Activated T-cell treated with anti-CD3 and anti-CD28 coated beads, Interleukin-2, amount 50 U/mL, for 24 hours (primary cell): ENCODE measurements at regions not wholly inside any gene's neighbourhood (a gene's known extent, or its start where the extent isn't known, plus 50 kb on each side); places are given as distances from the start of the nearest gene placed in this dataset.
A peak's percentile ranks its signal among the peaks of the same experiment; 100 is the strongest.

Source experiments
- DNase-seq: peaks from one replicate; pipeline ENCODE4 v3.0.0-alpha.2; 2020
- H3K27ac Mint-ChIP-seq: 2 replicates; pipeline ENCODE4 v1.8.0; 2020; ENCODE audit warnings: mild to moderate bottlenecking, mixed read lengths
- H3K27me3 Mint-ChIP-seq: 2 replicates; pipeline ENCODE4 v1.8.0; 2020; ENCODE audit warnings: mixed read lengths
- H3K36me3 Mint-ChIP-seq: 2 replicates; pipeline ENCODE4 v1.8.0; 2020; ENCODE audit warnings: low read depth, mixed read lengths
- H3K4me1 Mint-ChIP-seq: 2 replicates; pipeline ENCODE4 v1.8.0; 2020; ENCODE audit warnings: low read depth, mixed read lengths
- H3K4me3 Mint-ChIP-seq: 2 replicates; pipeline ENCODE4 v1.8.0; 2020; ENCODE audit warnings: mild to moderate bottlenecking, moderate library complexity, mixed read lengths
- H3K9me3 Mint-ChIP-seq: 2 replicates; pipeline ENCODE4 v1.8.0; 2020; ENCODE audit warnings: mixed read lengths

DNA sequence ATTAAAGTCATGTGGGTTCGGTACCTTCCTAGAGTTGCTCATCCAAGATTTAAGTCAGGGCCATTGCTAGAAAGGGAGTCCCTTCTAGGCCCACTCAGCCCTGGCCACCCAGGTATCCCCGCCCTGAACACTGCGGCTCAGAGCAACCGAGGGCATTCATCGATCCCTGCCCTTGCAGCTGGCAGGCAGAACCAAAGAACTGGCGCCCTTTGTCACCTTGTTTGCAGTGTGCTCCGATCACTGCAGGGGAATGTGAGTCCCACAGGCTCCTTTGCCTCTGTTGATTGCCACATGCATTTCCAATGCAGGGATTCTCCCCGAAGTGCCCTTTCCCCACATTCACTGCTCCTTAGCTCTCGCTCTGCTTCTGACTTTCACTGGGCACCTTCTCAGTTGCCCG is 108.5 kb downstream of the CMPK2 start:
- peaks cover 15% of the 10 kb centered on the region for H3K27me3 Mint-ChIP-seq

DNA sequence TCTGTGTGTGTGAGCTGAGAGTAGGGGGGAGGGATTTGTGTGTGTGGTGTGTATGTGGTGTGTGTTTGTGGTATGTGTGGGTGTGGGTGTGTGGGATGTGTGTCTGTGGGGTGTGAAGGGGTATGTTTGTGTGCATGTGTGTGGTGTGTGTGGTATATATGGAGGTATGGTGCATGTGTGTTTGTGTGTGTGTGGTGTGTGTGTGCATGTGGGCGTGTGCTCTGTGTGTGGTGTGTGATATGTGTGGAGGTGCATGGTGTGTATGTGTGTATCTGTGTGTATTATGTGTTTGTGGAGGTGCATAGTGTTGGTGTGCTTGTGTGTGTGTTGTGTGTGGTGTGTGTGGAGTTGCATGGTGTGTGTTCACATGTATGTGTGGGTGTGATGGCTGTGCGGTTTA is 106.0 kb downstream of the CMPK2 start:
- no peaks in the 10 kb centered on the region for H3K9me3 Mint-ChIP-seq
- no peak overlapping the region for H3K27ac Mint-ChIP-seq
- peaks cover 8% of the 10 kb centered on the region for H3K27me3 Mint-ChIP-seq

More for the DNA sequence above, 108.5 kb downstream of the CMPK2 start:
- Mint-ChIP-seq H3K36me3 (no peaks in the 10 kb centered on the region), H3K27ac (no peak overlapping the region), H3K4me1 (no peaks in the 10 kb centered on the region), H3K4me3 (no peak overlapping the region), H3K9me3 (no peaks in the 10 kb centered on the region)
- no peak for DNase-seq

DNA sequence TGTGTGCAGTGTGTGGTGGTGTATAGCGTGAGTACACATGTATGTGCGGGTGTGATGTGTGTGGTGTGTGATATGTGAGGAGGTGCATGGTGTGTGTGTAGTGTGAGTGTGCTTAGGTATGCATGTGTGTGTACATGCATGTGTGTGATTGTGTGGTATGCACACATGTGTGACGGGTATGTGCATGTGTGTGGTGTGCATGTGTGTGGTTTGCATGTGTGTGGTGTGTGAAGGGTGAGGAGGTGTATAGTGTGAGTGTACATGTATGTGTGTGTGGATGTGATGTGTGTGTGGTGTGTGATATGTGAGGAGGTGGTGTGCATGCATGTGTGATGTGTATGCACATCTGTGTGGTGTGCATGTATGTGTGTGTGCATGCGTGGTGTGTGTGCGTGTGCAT is 105.6 kb downstream of the CMPK2 start:
- Mint-ChIP-seq H3K9me3 (no peaks in the 10 kb centered on the region), H3K36me3 (no peaks in the 10 kb centered on the region), H3K4me1 (no peaks in the 10 kb centered on the region), H3K27me3 (peaks cover 8% of the 10 kb centered on the region), H3K4me3 (no peak overlapping the region), H3K27ac (no peak overlapping the region)
- no peak for DNase-seq

More for the DNA sequence above, 106.0 kb downstream of the CMPK2 start:
- Mint-ChIP-seq H3K4me3 (no peak overlapping the region), H3K4me1 (no peaks in the 10 kb centered on the region), H3K36me3 (no peaks in the 10 kb centered on the region)
- DNase-seq = no peak

DNA sequence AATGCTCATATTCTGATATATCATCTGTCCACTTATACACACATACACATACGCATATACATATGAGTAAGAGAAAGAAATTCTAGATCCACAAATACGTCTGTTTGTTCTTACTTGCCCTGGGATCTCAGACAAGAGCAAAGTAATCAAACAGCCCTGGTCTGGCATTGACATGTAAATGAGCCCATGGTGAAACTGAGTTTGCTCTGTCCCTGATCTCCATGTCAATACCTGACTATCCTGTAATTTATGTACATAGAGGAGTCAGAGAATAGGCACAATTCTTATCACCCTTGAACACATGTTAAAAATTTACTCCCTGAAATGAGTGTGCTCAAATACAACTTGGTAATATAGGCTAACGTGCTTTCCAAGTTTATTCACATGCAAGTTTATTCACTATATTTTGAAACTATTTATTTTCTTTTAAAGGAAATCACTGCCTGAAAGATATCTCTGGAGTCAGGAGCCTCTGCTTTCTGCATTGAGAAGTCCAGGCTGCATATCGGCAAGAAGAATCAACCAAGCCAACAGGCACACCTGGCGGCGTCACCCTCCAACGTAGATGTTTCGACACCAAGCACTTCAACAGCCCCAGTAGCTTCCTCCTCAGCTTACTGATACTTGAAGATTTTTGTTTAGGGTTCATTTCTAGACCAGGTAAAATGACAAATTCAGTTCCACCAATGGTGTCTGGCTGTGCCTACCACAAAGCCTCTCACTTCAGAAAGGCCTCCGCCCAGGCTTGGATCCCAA is 100.6 kb downstream of the CMPK2 start:
- Mint-ChIP-seq H3K4me1 (no peaks in the 10 kb centered on the region), H3K4me3 (no peak overlapping the region), H3K36me3 (no peaks in the 10 kb centered on the region), H3K27ac (no peak overlapping the region), H3K9me3 (no peaks in the 10 kb centered on the region), H3K27me3 (no peaks in the 10 kb centered on the region)
- DNase-seq = no peak

DNA sequence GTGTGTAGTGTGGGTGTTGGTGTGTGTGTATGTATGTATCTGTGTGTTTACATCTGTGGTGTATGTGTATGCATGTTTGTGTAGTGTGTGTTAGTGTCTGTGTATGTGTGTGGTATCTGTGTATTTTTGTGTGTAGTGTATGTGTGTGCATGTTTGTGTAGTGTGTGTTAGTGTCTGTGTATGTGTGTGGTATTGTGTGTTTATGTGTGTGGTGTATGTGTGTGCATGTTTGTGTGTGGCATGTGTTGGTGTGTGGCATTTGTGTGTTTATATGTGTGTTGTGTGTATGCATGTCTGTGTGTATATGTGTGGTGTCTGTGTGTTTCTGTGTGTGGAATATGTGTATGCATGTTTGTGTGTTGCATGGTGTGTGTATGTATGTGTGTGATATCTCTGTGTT is 96.4 kb downstream of the CMPK2 start:
- no peaks in the 10 kb centered on the region for H3K36me3 Mint-ChIP-seq
- DNase-seq = no peak
- H3K27ac Mint-ChIP-seq = no peak overlapping the region
- no peaks in the 10 kb centered on the region for H3K9me3 Mint-ChIP-seq
- H3K4me1 Mint-ChIP-seq = peaks cover 8% of the 10 kb centered on the region
- peaks cover 32% of the 10 kb centered on the region for H3K27me3 Mint-ChIP-seq
- no peak overlapping the region for H3K4me3 Mint-ChIP-seq

DNA sequence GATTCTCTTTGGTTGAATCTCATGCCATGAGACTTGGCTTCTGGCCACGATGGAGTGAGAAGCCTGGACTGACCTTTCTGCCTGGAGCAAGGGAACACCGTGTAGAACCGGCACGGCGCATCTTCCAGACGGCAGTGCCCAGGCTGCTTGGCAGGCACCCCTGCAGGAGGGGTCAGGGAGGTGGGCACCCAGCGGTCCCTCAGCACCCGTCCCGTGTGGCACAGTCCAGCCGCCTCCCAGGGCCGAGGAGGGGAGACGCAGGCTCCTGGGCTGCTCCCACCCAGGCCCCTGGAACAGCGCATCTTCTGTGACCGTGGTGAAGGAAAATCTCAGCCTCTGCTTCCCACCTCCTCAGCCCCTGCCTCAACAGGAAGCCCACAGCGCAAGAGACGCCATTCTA is 95.7 kb downstream of the CMPK2 start:
- Mint-ChIP-seq H3K4me1 (peaks cover 8% of the 10 kb centered on the region), H3K4me3 (no peak overlapping the region), H3K27ac (no peak overlapping the region), H3K9me3 (no peaks in the 10 kb centered on the region), H3K36me3 (no peaks in the 10 kb centered on the region), H3K27me3 (peaks cover 33% of the 10 kb centered on the region)
- no peak for DNase-seq

DNA sequence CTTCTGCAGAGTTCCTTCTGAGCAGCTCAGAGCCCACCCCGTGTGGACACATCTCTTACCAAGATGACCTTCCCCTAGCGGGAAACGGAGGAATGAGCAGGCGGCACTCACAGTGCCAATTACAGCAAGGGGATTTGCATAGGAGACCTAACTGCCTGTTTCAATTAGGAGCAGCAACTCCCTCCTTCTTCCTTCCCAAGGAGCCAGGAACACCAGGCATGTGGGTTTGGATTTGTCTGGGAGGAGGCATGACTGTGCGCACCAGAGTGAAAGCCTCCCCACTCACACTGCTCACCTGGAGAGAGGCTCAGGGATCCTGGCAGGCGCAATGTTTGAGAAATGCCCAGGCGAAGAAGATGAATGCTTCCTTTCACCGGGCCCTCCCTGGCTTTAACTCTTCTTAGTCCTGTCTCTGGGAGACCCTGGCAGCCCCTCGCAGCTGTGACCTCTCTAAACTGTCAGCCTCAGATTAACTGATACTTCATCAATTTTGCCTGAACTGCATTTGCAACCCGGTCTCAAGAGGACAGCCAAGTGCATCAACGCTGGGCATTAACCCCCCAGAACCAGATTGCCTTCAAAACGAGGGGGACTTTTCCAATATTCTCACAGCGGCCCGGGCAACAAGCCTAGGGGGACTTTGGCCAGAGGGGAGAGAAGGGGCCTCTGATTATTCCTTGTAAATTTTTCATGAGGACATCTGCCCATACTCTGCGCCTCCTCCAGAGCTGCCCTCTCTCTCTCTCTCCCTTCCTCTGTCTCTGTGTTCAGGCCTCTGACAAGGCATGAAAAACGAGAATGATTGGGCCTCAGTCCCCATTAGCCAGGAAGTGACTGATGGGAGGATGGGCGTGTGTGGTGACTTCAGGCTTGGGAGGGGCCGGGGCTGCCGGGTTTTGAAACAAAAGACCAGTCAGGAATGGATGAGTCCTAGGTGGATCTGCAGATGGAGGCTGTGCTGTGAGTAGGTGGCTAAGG is 93.8 kb downstream of the CMPK2 start:
- Mint-ChIP-seq H3K4me1 (peaks cover 8% of the 10 kb centered on the region), H3K27me3 (peaks cover 33% of the 10 kb centered on the region), H3K4me3 (no peak overlapping the region), H3K9me3 (no peaks in the 10 kb centered on the region), H3K36me3 (no peaks in the 10 kb centered on the region), H3K27ac (no peak overlapping the region)
- DNase-seq = no peak

DNA sequence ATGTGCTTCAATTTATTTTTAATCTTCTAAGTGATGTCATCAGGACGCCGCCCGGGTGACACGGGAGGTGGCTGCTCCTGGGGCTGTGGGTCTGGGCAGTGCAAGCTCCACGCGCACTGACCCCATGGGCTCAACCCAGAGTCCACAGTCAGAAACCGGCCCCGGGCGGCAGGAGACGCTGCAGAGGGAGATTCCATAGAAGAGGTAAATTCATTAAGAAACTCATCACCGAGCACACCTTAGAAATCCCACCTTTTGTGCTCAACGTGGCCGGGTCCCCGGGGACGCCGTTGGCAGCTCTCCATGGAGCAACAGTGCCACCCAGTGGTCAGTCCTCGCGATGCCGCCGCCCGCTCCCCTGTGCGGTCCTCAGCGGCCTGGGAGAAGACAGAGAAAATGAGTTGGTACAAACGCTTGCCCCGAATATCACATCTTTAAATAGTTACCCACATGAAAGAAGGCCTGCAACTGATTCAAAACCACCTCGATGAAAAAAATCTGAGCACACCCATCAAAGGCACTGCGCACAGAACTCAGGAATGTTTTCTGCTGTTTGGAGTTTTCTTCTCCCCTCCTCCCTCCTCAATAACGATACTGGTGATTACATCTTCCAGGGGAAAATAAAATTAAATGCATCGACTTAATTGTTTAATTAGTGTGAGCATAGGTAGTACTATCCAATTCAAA is 92.6 kb downstream of the CMPK2 start:
- no peak overlapping the region for H3K27ac Mint-ChIP-seq
- H3K27me3 Mint-ChIP-seq = peaks cover 33% of the 10 kb centered on the region
- no peaks in the 10 kb centered on the region for H3K9me3 Mint-ChIP-seq
- peak overlapping the region; percentile 2 for H3K4me3 Mint-ChIP-seq
- no peaks in the 10 kb centered on the region for H3K36me3 Mint-ChIP-seq
- peak; percentile 87 for DNase-seq
- H3K4me1 Mint-ChIP-seq = peaks cover 8% of the 10 kb centered on the region

DNA sequence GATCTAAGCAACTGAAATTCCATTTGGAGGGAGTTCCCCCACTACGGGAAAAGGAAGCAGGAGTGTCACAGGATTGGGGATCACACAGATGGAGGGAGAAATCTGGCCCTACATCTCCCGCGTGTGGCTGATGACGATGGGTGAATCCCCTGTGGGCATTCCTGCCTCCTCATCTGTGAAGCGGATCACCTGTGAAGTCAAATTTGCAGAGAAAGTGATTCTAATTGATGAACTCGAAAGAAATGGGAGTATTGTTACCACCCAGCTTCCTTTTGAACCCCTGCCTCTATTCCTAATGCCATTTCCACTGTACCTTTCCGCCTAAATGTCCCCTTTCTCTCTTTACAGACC is 92.0 kb downstream of the CMPK2 start:
- no peak for DNase-seq
- no peak overlapping the region for H3K4me3 Mint-ChIP-seq
- H3K9me3 Mint-ChIP-seq = no peaks in the 10 kb centered on the region
- H3K36me3 Mint-ChIP-seq = no peaks in the 10 kb centered on the region
- peaks cover 8% of the 10 kb centered on the region for H3K4me1 Mint-ChIP-seq
- no peak overlapping the region for H3K27ac Mint-ChIP-seq
- H3K27me3 Mint-ChIP-seq = peaks cover 33% of the 10 kb centered on the region

DNA sequence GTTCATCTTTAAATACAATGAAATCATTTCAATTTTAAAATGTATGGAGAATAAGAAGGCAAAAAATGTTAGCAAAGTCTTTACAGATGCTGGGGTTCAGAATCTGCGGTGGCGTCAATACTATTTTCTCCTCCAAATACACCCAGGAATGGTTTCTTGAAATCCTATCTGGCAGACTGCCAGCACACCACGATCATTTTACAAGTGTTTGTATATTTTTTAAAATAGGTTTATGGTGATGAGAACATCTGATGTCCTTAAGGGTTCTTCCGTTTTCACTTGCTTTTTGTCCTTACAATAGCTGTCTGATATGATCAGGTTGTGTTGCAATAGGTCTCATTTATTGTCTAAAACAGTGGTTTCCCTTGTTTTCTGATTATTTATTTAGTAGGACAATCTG is 89.6 kb downstream of the CMPK2 start:
- Mint-ChIP-seq H3K36me3 (no peaks in the 10 kb centered on the region), H3K9me3 (no peaks in the 10 kb centered on the region), H3K4me3 (no peak overlapping the region), H3K27me3 (peaks cover 30% of the 10 kb centered on the region), H3K27ac (no peak overlapping the region), H3K4me1 (peaks cover 13% of the 10 kb centered on the region)
- DNase-seq = no peak

DNA sequence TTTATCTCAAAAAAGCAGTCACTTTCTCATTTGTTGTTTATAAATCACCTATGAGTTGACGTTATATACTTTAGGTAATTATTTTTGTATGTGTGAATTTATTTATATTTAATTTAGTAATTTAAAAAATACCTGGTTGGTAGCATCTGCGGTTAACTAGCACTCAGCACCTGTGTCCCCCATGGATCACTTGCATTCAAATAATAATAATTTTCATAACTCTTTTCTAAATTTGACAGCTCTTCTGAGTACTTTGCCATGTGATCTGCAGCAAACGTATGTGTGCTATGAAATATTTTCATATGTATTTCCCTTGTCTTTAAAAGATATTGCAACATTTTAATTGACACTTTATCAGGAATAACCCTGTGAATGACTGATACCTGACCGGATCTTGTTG is 88.1 kb downstream of the CMPK2 start:
- DNase-seq = no peak
- no peaks in the 10 kb centered on the region for H3K36me3 Mint-ChIP-seq
- peaks cover 17% of the 10 kb centered on the region for H3K4me1 Mint-ChIP-seq
- peaks cover 16% of the 10 kb centered on the region for H3K27me3 Mint-ChIP-seq
- no peak overlapping the region for H3K4me3 Mint-ChIP-seq
- no peak overlapping the region for H3K27ac Mint-ChIP-seq
- no peaks in the 10 kb centered on the region for H3K9me3 Mint-ChIP-seq

DNA sequence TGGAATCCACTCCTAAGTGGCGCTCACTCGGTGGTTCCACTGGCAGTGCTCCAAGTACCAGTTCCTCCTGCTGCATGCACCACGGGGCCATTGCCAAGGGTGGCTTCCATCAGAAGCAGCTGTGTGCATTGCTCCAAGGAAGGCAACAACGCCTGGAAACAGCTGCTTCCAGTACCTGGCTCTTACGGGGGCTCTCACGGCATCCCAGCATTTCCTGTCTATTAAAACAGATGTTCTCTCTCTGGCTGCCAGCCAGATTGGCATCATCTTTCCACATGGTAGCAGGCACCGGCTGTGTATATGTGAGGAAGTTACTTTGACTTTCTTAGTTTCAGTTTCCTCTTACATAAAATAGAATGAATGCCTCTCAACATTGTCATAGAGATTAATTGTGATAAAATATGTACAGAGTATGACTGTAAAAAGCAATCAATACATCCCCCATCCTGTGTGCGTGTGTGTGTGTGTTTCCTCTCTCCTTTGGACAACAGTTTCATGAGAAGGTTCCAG is 84.9 kb downstream of the CMPK2 start:
- Mint-ChIP-seq H3K27ac (no peak overlapping the region), H3K36me3 (no peaks in the 10 kb centered on the region), H3K27me3 (no peaks in the 10 kb centered on the region), H3K4me3 (no peak overlapping the region), H3K9me3 (no peaks in the 10 kb centered on the region), H3K4me1 (peaks cover 9% of the 10 kb centered on the region)
- no peak for DNase-seq

DNA sequence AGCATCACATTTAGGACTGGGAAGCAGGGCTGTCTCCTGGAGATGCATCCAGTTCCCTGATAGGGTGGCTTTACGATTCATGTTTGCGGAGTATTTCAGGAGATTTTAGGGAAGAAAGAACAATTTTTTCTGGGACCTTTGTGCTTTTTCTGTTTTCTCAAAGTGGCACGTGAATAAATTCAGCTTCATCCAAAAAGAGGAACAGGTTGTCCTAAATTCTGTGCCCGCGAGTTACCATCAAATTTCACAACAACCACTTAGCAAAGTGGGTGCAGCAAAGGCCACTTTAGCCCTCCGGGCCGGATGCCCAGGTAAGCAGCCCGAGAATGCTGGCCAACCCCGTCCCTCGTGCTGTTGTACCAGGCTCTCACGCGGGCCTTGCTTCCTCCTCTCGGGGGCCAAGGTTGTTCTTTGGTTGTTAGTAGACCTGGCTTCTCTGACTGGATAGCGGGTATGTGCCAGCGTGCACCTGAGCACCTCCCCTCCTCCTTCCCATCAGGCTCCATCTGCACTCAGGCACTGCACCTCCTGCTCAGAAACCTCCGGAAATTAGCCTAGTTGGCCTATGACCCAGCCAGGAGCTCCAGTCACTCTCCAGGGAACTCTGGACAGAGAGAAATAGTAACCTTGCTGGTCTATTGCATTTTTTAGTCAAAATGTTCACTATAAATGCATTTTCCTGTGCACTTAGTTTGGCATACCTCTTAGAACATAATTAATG is 83.0 kb downstream of the CMPK2 start:
- H3K4me1 Mint-ChIP-seq = peaks cover 9% of the 10 kb centered on the region
- H3K27me3 Mint-ChIP-seq = no peaks in the 10 kb centered on the region
- H3K27ac Mint-ChIP-seq = no peak overlapping the region
- DNase-seq = no peak
- H3K9me3 Mint-ChIP-seq = no peaks in the 10 kb centered on the region
- no peaks in the 10 kb centered on the region for H3K36me3 Mint-ChIP-seq
- no peak overlapping the region for H3K4me3 Mint-ChIP-seq

DNA sequence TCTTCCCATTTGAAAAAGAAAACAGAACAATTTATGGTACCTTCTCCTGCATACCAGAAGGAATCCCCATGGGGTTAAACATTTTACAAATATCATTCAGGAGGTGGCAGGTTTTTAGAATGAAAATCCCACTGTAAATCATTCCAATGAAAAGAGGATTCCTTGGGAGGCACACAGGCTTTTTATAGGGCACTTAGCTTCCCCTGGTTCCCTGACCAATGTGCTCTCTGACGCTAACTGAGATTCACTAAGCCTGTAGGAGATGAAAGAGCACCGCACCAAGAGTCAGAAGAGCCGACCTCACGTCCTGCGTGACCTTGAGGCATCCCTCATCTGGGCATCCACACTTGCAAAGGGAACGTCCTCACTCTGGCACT is 82.5 kb downstream of the CMPK2 start:
- DNase-seq = no peak
- Mint-ChIP-seq H3K36me3 (no peaks in the 10 kb centered on the region), H3K9me3 (no peaks in the 10 kb centered on the region), H3K4me3 (no peak overlapping the region), H3K27me3 (no peaks in the 10 kb centered on the region), H3K27ac (no peak overlapping the region), H3K4me1 (peaks cover 9% of the 10 kb centered on the region)
